ENCODE measurements at regions not wholly inside any gene's neighbourhood (a gene's known extent, or its start where the extent isn't known, plus 50 kb on each side); places are given as distances from the start of the nearest gene placed in this dataset.

DNA sequence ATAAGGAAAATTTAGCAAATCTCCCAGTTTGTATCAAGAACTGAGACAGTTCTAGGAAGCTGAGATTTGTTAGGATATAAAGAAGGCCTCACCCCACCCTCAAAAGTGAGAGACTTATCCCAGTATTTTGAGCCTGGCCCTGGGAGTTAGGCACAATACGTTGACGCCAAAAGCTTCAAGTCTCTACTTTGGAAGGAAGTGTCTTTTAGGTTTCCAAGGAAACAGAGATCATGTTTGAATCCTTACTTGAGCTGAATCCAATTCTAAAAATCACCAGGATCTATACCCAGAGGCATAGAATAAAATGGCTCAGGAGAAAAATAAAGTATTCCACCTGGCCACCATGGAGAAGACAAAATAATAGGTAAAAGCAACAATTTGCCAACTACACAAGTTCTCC, 115.9 kb upstream of the NRG3 start:
- no peak for DNase-seq

DNA sequence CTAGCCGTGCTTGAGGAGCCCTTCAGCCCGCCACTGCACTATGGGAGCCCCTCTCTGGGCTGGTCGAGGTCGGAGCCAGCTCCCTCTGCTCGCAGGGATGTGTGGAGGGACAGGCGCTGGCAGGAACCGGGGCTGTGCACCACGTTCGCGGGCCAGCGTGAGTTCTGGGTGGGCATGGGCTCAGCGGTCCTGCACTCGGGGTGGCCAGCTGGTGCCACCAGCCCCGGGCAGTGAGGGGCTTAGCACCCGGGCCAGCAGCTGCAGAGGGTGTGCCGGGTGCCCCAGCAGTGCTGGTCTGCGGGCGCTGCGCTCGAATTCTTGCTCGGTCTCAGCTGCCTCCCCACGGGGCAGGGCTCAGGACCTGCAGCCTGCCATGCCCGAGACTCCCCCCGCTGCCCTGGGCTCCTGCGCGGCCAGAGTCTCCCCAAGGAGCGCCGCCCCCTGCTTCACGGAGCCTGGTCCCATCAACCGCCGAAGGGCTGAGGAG, 90.8 kb upstream of the NRG3 start:
- DNase-seq: no peak

DNA sequence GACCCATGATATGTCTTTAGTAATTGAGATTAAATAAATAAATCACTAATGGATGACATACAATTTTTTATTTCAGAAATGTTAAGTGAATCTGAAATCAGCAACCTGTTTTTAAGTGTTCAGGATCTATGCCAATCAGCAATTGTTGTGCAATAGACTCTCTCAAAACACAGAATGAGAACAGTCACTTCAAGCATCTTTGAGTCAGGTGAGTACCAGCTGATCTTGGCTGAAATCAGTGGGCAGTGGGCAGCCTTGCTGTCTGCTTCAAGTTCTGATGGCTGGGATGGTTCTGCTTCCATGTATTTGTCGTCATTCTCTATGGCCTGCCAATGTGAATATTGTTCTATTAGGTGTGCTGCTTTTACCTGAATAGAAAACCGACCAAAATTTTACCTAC, 82.3 kb upstream of the NRG3 start:
- no peak for DNase-seq

DNA sequence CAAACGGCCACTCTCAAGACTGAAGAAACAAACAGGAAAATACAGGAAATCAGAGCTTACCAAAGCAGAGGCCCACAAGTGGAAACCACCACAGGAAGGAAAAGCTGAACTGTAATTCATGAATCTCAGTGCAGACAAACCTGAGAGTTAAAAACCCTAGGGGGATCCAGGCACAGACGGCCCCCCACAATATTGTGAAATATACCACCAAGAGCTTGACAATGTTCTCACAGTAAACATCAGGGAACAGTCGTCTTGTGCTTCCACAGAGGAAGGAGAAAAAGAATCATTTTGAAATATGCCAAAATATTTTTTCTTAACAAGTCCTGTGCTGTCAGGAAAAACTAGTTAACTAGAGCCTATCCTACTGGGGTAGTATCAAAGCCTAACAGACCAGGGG, 68.2 kb upstream of the NRG3 start:
- no peak for DNase-seq

DNA sequence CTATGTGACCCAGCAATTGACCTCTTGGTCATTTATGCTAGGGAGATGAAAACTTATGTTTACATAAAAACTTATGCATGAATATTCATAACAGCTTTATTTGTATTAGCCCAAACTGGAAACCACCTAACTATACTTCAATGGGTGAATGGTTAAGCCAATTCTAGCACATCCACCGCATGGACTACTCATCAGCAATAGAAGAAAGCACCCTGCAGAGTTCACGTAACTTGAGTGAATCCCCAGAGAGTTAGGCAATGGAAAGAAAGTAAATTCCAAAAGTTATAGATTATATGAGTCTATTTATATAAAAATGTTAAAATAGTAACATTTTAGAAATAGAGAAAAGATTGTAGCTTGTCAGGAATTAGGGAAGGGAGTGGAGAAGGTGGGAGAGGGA, 60.2 kb upstream of the NRG3 start:
- DNase-seq: no peak

DNA sequence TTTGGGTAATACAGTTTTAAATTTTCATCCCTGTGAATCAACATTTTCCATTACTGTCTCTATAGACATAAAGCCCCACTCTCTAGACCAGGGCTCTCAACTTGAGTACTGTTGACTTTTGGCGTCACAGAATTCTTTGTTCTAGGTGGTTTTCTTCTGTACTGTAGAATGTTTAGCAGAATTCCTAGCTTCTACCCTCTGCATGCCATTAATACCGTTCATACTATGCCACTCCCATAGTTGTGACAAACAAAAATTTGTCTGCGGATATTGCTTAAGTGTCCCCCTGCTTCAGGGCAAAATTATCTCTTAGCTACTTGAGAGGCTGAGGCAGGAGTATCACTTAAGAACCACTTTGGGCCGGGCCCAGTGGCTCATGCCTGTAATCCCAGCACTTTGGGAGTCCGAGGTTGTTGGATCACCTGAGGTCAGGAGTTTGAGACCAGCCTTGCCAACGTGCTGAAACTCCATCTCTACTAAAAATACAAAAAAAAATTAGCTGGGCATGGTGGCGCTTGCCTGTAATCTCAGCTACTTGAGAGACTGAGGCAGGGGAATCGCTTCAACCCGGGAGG, 57.3 kb upstream of the NRG3 start:
- no peak for DNase-seq

DNA sequence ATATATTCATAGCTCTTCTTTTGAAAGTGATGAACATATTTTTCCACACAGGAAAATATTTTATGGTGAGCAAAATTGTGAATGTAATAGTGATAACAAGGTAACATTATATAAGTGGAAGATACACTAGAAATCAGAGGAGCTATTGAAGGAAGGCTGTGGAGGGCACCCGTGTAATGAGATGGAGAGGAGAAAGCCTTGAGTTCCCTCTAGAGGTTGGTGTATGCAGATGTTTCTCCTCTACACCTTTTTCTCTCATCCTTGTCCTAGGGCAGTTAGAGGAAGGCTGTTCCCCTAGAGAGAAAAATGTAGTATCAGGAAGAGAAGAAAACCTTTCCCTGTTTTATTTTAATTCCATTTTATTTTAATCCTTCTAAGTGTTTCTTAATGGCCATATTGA, 54.6 kb upstream of the NRG3 start:
- DNase-seq: no peak
